Parathyroid adenoma (tissue), 2 donors: ENCODE measurements at regions not wholly inside any gene's neighbourhood (a gene's known extent, or its start where the extent isn't known, plus 50 kb on each side); places are given as distances from the start of the nearest gene placed in this dataset.

Experiments
- H2AFZ ChIP-seq: fragments of 300-600 bp; sonication (generic); one replicate; pipeline ENCODE4 v1.7.0; 2017; ENCODE audit warnings: antibody characterized with exemption, mild to moderate bottlenecking
- H3K27ac ChIP-seq: fragments of 300-600 bp; sonication (generic); one replicate; pipeline ENCODE4 v1.7.0; 2017
- H3K27me3 ChIP-seq: fragments of 300-600 bp; sonication (generic); one replicate; pipeline ENCODE4 v1.7.0; 2017; ENCODE audit warnings: low read length; ENCODE audit not compliant: control insufficient read depth, insufficient read depth
- H3K36me3 ChIP-seq: fragments of 300-600 bp; sonication (generic); one replicate; pipeline ENCODE4 v1.7.0; 2017; ENCODE audit warnings: low read length; ENCODE audit not compliant: control insufficient read depth, insufficient read depth
- H3K4me1 ChIP-seq: fragments of 300-600 bp; sonication (generic); one replicate; pipeline ENCODE4 v1.7.0; 2017; ENCODE audit warnings: control low read depth
- H3K4me2 ChIP-seq: fragments of 300-600 bp; sonication (generic); one replicate; pipeline ENCODE4 v1.7.0; 2017; ENCODE audit warnings: low read length
- H3K4me3 ChIP-seq: fragments of 300-600 bp; sonication (generic); one replicate; pipeline ENCODE4 v1.7.0; 2017; ENCODE audit warnings: low read depth, low read length
- H3K79me2 ChIP-seq: fragments of 300-600 bp; sonication (generic); one replicate; pipeline ENCODE4 v1.7.0; 2017; ENCODE audit warnings: control low read depth
- H3K9ac ChIP-seq: fragments of 300-600 bp; sonication (generic); one replicate; pipeline ENCODE4 v1.7.0; 2017; ENCODE audit warnings: mild to moderate bottlenecking
- H3K9me3 ChIP-seq: fragments of 300-600 bp; sonication (generic); one replicate; pipeline ENCODE4 v1.7.0; 2017; ENCODE audit warnings: low read length; ENCODE audit not compliant: control insufficient read depth
- CTCF ChIP-seq: fragments of 300-600 bp; sonication (generic); IDR thresholded peaks from one replicate; pipeline ENCODE4 v1.7.0; 2017; ENCODE audit warnings: antibody characterized with exemption, mild to moderate bottlenecking
- donor health status: primary hyperparathyroidism.

- Histone ChIP-seq H3K36me3 (no peaks in the 10 kb centered on the region), H3K9me3 (no peaks in the 10 kb centered on the region), H3K79me2 (no peaks in the 10 kb centered on the region), H3K27me3 (no peaks in the 10 kb centered on the region), H3K4me2 (no peak overlapping the region), H3K4me1 (peaks cover 11% of the 10 kb centered on the region), H2AFZ (no peak overlapping the region), H3K9ac (no peak overlapping the region), H3K27ac (no peak overlapping the region), H3K4me3 (no peak overlapping the region)
- TF ChIP-seq CTCF, result no peak
Measured at GRCh38 chr6:125489579-125490285, 188.0 kb upstream of the HDDC2 start.

- Histone ChIP-seq H3K27ac (no peak overlapping the region), H2AFZ (no peak overlapping the region), H3K4me2 (peak overlapping the region; percentile 42), H3K9me3 (no peaks in the 10 kb centered on the region), H3K79me2 (no peaks in the 10 kb centered on the region), H3K4me3 (no peak overlapping the region), H3K27me3 (no peaks in the 10 kb centered on the region), H3K9ac (no peak overlapping the region), H3K36me3 (no peaks in the 10 kb centered on the region), H3K4me1 (peaks cover 13% of the 10 kb centered on the region)
- TF ChIP-seq CTCF, result no peak
Measured at GRCh38 chr6:125491860-125492618, 190.3 kb upstream of the HDDC2 start.

GRCh38 chr6:125498606-125499005 lies 196.8 kb upstream of the HDDC2 start:
- H3K27ac ChIP-seq, result no peak overlapping the region
- H3K36me3 ChIP-seq, result no peaks in the 10 kb centered on the region
- H3K9ac ChIP-seq, result no peak overlapping the region
- H3K79me2 ChIP-seq, result no peaks in the 10 kb centered on the region
- no peak overlapping the region for H3K4me2 ChIP-seq
- no peak overlapping the region for H3K4me3 ChIP-seq
- TF ChIP-seq CTCF, result no peak
- no peak overlapping the region for H2AFZ ChIP-seq
- H3K9me3 ChIP-seq, result no peaks in the 10 kb centered on the region
- H3K4me1 ChIP-seq, result peaks cover 3% of the 10 kb centered on the region
- H3K27me3 ChIP-seq, result no peaks in the 10 kb centered on the region

- H3K9ac ChIP-seq, result no peak overlapping the region
- no peaks in the 10 kb centered on the region for H3K79me2 ChIP-seq
- no peaks in the 10 kb centered on the region for H3K36me3 ChIP-seq
- H3K27ac ChIP-seq, result no peak overlapping the region
- H3K4me3 ChIP-seq, result no peak overlapping the region
- H3K9me3 ChIP-seq, result no peaks in the 10 kb centered on the region
- H3K4me1 ChIP-seq, result peaks cover 3% of the 10 kb centered on the region
- H2AFZ ChIP-seq, result no peak overlapping the region
- H3K27me3 ChIP-seq, result no peaks in the 10 kb centered on the region
- no peak overlapping the region for H3K4me2 ChIP-seq
- no peak for TF ChIP-seq CTCF
Measured at GRCh38 chr6:125499535-125499934, 197.8 kb upstream of the HDDC2 start.
